Renal cortical epithelial cell (primary cell): ENCODE measurements at regions not wholly inside any gene's neighbourhood (a gene's known extent, or its start where the extent isn't known, plus 50 kb on each side); places are given as distances from the start of the nearest gene placed in this dataset.
A peak's percentile ranks its signal among the peaks of the same experiment; 100 is the strongest.

ENCODE experiments used
- DNase-seq: peaks from one replicate; pipeline ENCODE4 v3.0.0-alpha.2; 2011; ENCODE audit warnings: low read depth

- no peak for DNase-seq
Observed at GRCh38 chr12:92554158-92555073, 148.4 kb upstream of the PLEKHG7 start.

GRCh38 chr12:92553389-92553788 is 149.4 kb upstream of the PLEKHG7 start:
- DNase-seq, result peak; percentile 82

GRCh38 chr12:92552412-92553108 is 150.2 kb upstream of the PLEKHG7 start:
- DNase-seq, result peak; percentile 81

DNA sequence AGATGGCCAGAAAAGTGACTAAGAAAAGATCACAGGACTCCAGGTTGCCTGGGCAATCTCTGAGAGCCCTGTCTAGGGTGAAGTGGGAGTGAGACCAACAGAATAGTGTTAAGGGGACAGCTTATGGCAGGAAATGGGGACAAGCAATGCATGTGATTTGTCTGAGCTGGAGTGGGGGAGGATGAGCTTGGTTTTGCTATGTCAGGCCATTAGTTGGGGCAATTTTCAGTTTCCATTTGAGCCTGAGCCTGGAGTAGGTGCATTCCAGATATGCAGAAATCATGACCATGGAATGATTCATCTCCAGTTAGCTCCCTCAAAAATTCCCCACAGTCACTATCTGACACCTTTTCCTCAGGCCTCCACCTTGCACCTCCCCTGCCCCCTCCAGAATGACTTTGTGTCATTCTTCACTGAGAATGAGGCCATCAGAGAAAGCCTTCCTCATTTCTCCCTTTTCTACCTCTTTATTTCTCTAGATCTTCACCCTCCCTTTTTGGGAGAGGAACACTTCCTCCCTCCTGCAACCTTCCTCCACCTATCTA is 150.9 kb upstream of the PLEKHG7 start:
- DNase-seq, result peak; percentile 96

- no peak for DNase-seq
Observed at GRCh38 chr12:92551210-92551609, 151.6 kb upstream of the PLEKHG7 start.

GRCh38 chr12:92550661-92551060 is 152.1 kb upstream of the PLEKHG7 start:
- DNase-seq, result no peak

DNA sequence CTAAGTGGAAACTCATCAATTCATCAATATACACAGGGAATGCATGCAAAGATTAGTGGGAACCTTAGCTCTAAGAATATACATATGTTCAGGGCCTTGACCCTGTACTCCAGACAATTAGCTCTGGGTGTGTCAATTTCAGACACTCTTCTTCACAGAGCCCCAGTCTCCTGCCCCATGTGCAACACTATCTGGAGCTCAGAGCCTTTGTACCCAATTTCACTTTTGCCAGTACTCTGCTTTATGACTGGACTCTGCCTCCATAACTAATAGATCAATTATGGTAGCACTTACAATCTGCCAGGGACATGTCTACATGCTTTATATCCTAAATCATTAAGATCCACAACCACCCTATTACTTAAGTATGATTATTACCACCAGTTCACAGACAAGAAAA is 152.5 kb upstream of the PLEKHG7 start:
- no peak for DNase-seq

DNA sequence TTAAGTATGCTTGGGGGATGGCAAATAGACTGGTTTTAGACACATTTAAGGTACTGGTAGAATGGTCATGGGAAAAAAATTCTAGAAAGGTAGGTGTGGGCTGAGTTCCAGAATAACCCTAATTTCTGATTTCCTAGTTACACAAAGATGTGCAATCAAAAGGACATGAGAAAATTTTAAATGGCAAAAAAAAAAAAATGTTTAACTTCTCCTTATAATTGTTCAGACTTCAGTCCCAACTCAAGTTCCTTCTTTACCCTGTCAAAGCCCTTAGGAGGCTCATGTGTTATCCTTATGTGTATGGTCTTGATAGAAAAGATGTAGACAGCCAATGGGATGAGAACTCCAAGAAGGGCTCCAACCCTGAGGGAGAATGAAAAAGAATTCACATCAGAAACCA is 153.3 kb upstream of the PLEKHG7 start:
- no peak for DNase-seq

- no peak for DNase-seq
Observed at GRCh38 chr12:92547906-92548305, 154.9 kb upstream of the PLEKHG7 start.

- DNase-seq, result peak; percentile 57
Observed at GRCh38 chr12:92547420-92547819, 155.4 kb upstream of the PLEKHG7 start.

DNA sequence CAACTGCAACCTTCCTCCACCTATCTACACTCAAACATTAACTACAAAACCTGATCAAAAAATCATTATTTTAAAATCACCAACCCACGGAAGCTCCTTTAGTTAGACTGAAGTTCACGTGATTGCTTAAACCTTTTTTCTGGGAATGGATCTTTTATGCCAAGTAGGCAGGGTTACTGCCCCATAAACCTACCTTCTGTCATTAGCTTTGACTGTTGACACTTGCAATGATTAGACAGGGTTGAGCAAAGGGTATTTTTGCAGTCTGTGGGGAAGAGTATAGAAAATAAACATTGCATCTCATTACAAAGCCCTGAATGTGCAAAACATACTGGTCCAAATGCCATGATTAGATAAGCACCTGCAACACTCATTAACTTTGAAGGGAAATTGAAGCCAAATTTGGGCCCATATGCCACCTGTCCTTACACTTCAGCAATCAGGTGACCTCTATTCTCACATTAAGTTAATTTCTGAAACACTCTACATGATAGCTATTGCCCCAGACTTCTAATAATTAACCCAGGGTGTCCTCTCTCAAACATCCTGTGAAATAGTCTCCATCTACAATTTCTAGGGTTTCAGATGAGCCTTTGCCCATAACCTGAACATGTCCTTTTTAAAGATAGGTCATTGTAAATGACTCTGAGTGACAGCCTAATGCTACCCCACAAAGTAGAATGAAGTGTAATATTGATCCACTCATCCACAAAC is 156.0 kb upstream of the PLEKHG7 start:
- no peak for DNase-seq

- no peak for DNase-seq
Observed at GRCh38 chr12:92546259-92546634, 156.5 kb upstream of the PLEKHG7 start.

DNA sequence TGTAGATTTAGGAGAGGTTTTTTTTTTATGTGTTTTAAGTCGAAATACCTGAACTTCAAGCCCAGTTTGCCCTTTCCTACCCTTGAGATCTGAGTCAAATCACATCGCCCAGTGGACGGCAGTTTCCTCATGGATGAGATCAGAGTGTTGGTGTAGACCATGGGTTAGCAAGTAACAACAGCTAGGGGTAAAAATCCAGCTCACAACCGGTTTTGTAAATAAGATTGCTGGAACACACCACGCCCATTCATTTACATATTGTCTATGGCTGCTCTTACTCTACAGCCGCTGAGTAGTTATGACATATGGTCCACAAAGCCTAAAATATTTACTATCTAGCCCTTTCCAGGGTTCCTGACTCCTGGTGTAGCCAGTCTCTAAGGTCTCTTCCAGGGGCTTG is 158.5 kb upstream of the PLEKHG7 start:
- no peak for DNase-seq

DNA sequence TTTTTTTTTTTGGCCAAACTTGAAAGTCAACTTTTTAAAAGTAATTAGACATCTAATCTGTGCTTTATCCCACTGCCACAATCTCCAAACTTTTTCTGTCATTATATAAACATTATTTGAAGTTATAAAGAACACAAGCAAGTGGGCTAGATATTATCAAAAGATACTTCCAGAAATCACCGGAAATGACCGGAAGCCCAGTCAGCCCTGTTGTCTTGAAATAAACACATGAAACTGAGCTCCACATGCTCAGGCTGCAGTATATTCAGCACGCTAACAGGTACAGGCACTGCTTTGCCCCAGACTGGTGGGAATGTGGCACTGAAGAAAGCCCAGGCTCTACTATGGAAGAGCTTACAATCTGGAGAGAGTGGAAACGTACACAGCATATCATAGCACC is 158.9 kb upstream of the PLEKHG7 start:
- no peak for DNase-seq

DNA sequence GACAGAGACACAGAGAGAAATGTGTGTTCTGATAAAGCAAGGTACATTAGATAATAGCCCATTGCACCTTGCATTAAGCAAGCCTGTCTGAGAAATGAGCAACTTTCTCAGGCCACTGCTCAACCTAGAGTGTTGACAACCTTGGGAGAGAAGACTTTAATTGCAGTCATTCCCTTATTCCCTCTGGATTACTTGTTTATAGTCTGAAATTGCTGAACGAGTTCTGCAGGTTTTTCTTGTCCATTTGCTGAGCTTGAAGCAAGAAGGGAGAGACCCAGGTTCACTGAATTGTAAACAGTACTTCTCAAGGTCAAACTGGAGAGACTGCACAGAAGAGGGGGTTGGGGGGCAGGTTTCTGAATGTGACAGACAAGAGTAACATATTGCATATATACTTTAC is 159.4 kb upstream of the PLEKHG7 start:
- no peak for DNase-seq

DNA sequence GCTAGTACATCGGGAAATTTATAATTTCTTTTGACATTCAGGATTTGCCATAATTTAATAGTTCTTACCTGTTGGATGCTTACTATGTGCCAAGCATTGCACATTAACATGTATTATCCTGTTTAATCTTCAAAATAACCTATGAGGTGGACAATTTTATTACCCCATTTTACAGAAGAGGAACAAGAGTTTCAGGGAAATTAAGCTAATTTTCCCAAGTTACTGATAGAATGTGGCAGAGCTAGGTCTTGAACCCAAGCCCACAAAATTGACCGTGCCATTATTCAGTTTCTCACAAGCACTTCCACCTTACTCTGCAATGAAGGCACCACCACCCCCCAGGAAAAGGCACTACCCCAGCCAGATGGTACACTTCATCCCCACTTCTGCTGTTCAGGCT is 161.1 kb upstream of the PLEKHG7 start:
- no peak for DNase-seq

- no peak for DNase-seq
Observed at GRCh38 chr12:92540782-92541423, 161.9 kb upstream of the PLEKHG7 start.

DNA sequence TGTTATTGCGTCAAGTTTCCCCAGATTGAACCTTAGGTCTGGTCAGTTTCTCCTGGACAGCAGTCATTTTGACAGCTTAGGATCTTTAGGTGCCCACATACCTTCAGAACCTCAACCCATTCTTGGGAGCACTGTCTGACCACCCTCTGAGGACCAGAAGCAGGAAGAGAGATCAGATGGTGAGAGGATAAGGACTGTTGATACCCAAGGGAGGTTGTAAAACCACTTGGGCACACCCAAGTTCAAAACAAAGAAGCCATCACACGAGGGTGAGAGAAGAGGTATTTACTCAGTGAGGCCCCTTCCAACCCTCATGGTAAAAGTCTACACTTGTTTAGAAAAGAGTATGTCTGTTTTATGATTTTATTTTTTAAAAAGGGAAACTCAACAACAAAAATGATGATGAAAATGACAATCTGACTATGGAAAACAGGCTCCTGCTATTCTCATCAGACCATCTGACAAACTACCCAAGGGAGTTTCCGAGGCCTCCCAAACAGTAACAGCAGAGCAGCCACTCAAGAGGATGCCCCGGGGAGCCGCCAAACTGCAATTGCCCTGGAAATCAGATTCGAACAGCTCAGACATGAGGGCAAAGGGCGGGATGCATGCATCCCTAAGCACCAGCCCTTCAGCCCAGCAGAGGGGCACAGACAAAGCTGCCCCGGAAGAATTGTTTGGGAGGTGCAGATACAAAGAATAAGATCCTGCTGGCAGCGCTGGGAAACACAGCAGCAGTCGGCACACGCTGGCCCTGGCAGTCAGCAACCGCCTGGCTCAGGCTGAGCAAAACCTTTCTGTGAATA is 162.6 kb upstream of the PLEKHG7 start:
- DNase-seq, result no peak

DNA sequence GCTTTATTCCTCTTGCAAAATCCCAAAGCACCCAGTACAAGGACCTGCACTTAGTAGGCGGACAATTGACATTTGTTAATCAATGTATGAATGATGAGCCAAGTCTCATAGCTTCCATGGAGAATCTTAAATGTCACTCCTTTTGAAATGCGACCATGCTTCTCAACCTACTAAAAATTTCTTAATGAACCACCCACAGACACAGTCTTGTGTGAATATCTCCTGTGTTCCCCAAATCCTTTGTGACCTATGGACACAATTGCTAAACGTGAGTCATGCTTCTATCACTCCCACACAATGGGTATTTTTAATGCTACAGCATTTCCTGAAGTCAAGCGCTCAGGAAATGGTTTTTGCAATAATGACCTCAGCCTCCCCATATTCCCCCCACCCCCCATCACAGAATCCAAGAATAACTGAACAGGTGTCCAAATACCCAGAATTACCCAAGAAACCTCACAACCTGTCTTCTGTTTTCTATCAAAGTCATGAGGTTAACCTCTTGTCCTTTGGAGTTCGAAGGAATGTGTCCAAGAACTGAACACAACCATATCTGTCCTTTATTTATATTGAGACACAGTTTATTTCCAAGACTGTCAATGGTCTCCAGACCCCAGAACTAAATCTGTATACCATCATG is 163.6 kb upstream of the PLEKHG7 start:
- DNase-seq, result peak; percentile 96

GRCh38 chr12:92537290-92537960 is 165.4 kb upstream of the PLEKHG7 start:
- DNase-seq, result no peak
